ENCODE measurements at regions not wholly inside any gene's neighbourhood (a gene's known extent, or its start where the extent isn't known, plus 50 kb on each side); places are given as distances from the start of the nearest gene placed in this dataset.
"Not testable (repeated sequence)": the region's sequence is repeated elsewhere in the genome, so short reads cannot be mapped to it uniquely, and the experiment has no call there.

- DNase-seq = no peak
- H3K9me3 ChIP-seq = no peaks in the 10 kb centered on the region
- H3K4me3 ChIP-seq = no peak overlapping the region
- H3K27me3 ChIP-seq = no peaks in the 10 kb centered on the region
- no peaks in the 10 kb centered on the region for H3K4me1 ChIP-seq
- no peaks in the 10 kb centered on the region for H3K36me3 ChIP-seq
- no peak for TF ChIP-seq CTCF (IDR thresholded peaks at IDR 0.05)
- no peak for TF ChIP-seq POLR2A (IDR thresholded peaks at IDR 0.05)
- no peak overlapping the region for H3K27ac ChIP-seq
- intact Hi-C loops (cut with DNase I; ENCODE audit: low total_unique reads) = no loop called here
These were observed 216.4 kb upstream of the FAT3 start for GRCh38 chr11:92008249-92008648.

GRCh38 chr11:92002568-92002967, 222.1 kb upstream of the FAT3 start:
- intact Hi-C loops (cut with DNase I; ENCODE audit: low total_unique reads) = no loop called here
- Histone ChIP-seq H3K9me3 (no peaks in the 10 kb centered on the region), H3K36me3 (no peaks in the 10 kb centered on the region), H3K4me3 (no peak overlapping the region), H3K27ac (no peak overlapping the region), H3K4me1 (no peaks in the 10 kb centered on the region), H3K27me3 (no peaks in the 10 kb centered on the region)
- no peak for DNase-seq
- no peak for TF ChIP-seq CTCF (IDR thresholded peaks at IDR 0.05)
- TF ChIP-seq POLR2A (IDR thresholded peaks at IDR 0.05) = no peak

GRCh38 chr11:91998481-91998880, 226.1 kb upstream of the FAT3 start:
- H3K4me3 ChIP-seq = no peak overlapping the region
- intact Hi-C loops (cut with DNase I; ENCODE audit: low total_unique reads) = no loop called here

DNA sequence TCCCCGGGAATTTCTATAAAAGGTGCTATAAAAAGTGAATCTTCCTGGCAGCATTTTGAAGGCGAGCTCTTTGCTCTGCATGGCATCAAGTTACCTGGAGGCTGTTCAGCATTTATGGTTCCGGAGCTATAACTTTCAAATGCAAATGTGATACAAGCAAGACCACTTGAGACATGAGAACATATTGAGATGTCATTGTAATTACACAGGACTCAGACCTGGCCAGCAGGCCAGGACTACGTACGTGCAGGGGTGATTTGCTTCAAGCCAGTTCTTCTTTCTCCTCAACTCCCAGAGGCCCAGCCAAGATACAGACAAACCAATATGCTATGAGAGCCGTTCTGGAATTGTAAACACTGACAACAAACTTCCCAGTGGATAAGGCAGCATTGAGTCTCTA, 227.4 kb upstream of the FAT3 start:
- H3K4me1 ChIP-seq = no peaks in the 10 kb centered on the region
- TF ChIP-seq CTCF (IDR thresholded peaks at IDR 0.05) = no peak
- no peak for TF ChIP-seq POLR2A (IDR thresholded peaks at IDR 0.05)
- H3K9me3 ChIP-seq = no peaks in the 10 kb centered on the region
- H3K4me3 ChIP-seq = no peak overlapping the region
- intact Hi-C loops (cut with DNase I; ENCODE audit: low total_unique reads) = no loop called here
- H3K27ac ChIP-seq = no peak overlapping the region
- no peak for DNase-seq
- H3K36me3 ChIP-seq = no peaks in the 10 kb centered on the region
- no peaks in the 10 kb centered on the region for H3K27me3 ChIP-seq

More at GRCh38 chr11:91998481-91998880, 226.1 kb upstream of the FAT3 start:
- DNase-seq = no peak
- Histone ChIP-seq H3K27me3 (no peaks in the 10 kb centered on the region), H3K27ac (no peak overlapping the region), H3K36me3 (no peaks in the 10 kb centered on the region), H3K9me3 (no peaks in the 10 kb centered on the region), H3K4me1 (no peaks in the 10 kb centered on the region)
- TF ChIP-seq POLR2A (IDR thresholded peaks at IDR 0.05) (no peak), CTCF (IDR thresholded peaks at IDR 0.05) (no peak)

- H3K9me3 ChIP-seq = no peaks in the 10 kb centered on the region
- no peak for TF ChIP-seq CTCF (IDR thresholded peaks at IDR 0.05)
- no peak for TF ChIP-seq POLR2A (IDR thresholded peaks at IDR 0.05)
- no peak overlapping the region for H3K4me3 ChIP-seq
- DNase-seq = no peak
- no peaks in the 10 kb centered on the region for H3K4me1 ChIP-seq
- no peaks in the 10 kb centered on the region for H3K27me3 ChIP-seq
- H3K27ac ChIP-seq = no peak overlapping the region
- intact Hi-C loops (cut with DNase I; ENCODE audit: low total_unique reads) = no loop called here
- no peaks in the 10 kb centered on the region for H3K36me3 ChIP-seq
These were observed 228.1 kb upstream of the FAT3 start for GRCh38 chr11:91996526-91996925.

- H3K9me3 ChIP-seq; H3K27me3 ChIP-seq; intact Hi-C loops (cut with DNase I; ENCODE audit: low total_unique reads); H3K4me3 ChIP-seq; H3K27ac ChIP-seq; DNase-seq; H3K36me3 ChIP-seq; H3K4me1 ChIP-seq: not testable (repeated sequence)
These were observed 236.2 kb upstream of the FAT3 start for GRCh38 chr11:91988443-91988842.
